CD14-positive monocyte (primary cell): ENCODE measurements at regions not wholly inside any gene's neighbourhood (a gene's known extent, or its start where the extent isn't known, plus 50 kb on each side); places are given as distances from the start of the nearest gene placed in this dataset.

Experiments used
- DNase-seq, 3 donors: peaks; one replicate each; pipeline ENCODE4 v3.0.0-alpha.2; 2011 to 2022
- H2AFZ ChIP-seq: 2 replicates; pipeline ENCODE4 v1.6.0; 2012; ENCODE audit warnings: mild to moderate bottlenecking, low read depth, low read length, inconsistent platforms; ENCODE audit not compliant: insufficient read depth, poor library complexity, severe bottlenecking
- H3K27ac ChIP-seq, 2 donors: 1 replicate in 1 of 2; 2 replicates in 1 of 2; pipeline ENCODE4 v1.5.1; 2012 to 2013; ENCODE audit warnings: low read length in 2 of 2, control low read depth in 1 of 2, inconsistent platforms in 1 of 2, low read depth in 1 of 2, mild to moderate bottlenecking in 1 of 2
- H3K27me3 ChIP-seq, 2 donors: one replicate each; pipeline versions ENCODE4 v1.6.0 to v1.6.1; 2011 to 2013; ENCODE audit warnings: low read length in 2 of 2; ENCODE audit not compliant: control insufficient read depth in 2 of 2, insufficient read depth in 2 of 2
- H3K36me3 ChIP-seq, 2 donors: replicated peaks in 1 of 2; 1 replicate in 1 of 2; 2 replicates in 1 of 2; pipeline versions ENCODE4 v1.5.1 to v1.6.1; 2012 to 2013; ENCODE audit warnings: low read length in 2 of 2, control low read depth in 1 of 2, inconsistent platforms in 1 of 2, mild to moderate bottlenecking in 1 of 2; ENCODE audit not compliant: insufficient read depth in 2 of 2, control insufficient read depth in 1 of 2
- H3K4me1 ChIP-seq, 2 donors: 1 replicate in 1 of 2; 2 replicates in 1 of 2; pipeline versions ENCODE4 v1.5.1 to v1.6.1; 2012 to 2013; ENCODE audit warnings: low read length in 2 of 2, control low read depth in 1 of 2, inconsistent platforms in 1 of 2, mild to moderate bottlenecking in 1 of 2, moderate library complexity in 1 of 2; ENCODE audit not compliant: insufficient read depth in 2 of 2, control insufficient read depth in 1 of 2
- H3K4me2 ChIP-seq: replicated peaks from 2 replicates; pipeline ENCODE3; 2012; ENCODE audit warnings: low read length, moderate library complexity, mild to moderate bottlenecking; ENCODE audit not compliant: poor library complexity, severe bottlenecking; ENCODE audit errors: extremely low read depth
- H3K4me3 ChIP-seq, 3 experiments: fragments of 200-600 bp in 1 of 3; sonication (generic) in 1 of 3; replicated peaks in 1 of 3; 1 replicate in 2 of 3; 2 replicates in 1 of 3; pipeline ENCODE4 v1.5.1; 2011 to 2013; ENCODE audit warnings: low read length in 3 of 3, mild to moderate bottlenecking in 3 of 3, control low read depth in 2 of 3, low read depth in 2 of 3, inconsistent platforms in 1 of 3, moderate library complexity in 1 of 3
- H3K79me2 ChIP-seq: 2 replicates; pipeline ENCODE4 v1.6.0; 2012; ENCODE audit warnings: mild to moderate bottlenecking, control low read depth, inconsistent platforms, low read length, moderate library complexity; ENCODE audit not compliant: insufficient read depth
- H3K9ac ChIP-seq: 2 replicates; pipeline ENCODE4 v1.6.0; 2017; ENCODE audit warnings: low read length, mild to moderate bottlenecking; ENCODE audit not compliant: insufficient read depth, poor library complexity, severe bottlenecking
- H3K9me3 ChIP-seq, 2 donors: replicated peaks in 1 of 2; 1 replicate in 1 of 2; 2 replicates in 1 of 2; pipeline versions ENCODE4 v1.5.1 to v1.6.1; 2012 to 2013; ENCODE audit warnings: low read length in 2 of 2, control low read depth in 1 of 2; ENCODE audit not compliant: control insufficient read depth in 1 of 2, insufficient read depth in 1 of 2
- H4K20me1 ChIP-seq: 2 replicates; pipeline ENCODE4 v1.6.0; 2012; ENCODE audit warnings: mild to moderate bottlenecking, low read length, control low read depth, moderate library complexity; ENCODE audit not compliant: insufficient read depth
- H3K27ac Mint-ChIP-seq, 7 donors: one replicate each; pipeline ENCODE4 v1.8.0; 2020; ENCODE audit warnings: mild to moderate bottlenecking in 7 of 7, mixed read lengths in 7 of 7, moderate library complexity in 6 of 7, inconsistent platforms in 2 of 7
- H3K27me3 Mint-ChIP-seq, 3 donors: one replicate each; pipeline ENCODE4 v1.8.0; 2021 to 2022; ENCODE audit warnings: low read depth in 3 of 3, mild to moderate bottlenecking in 3 of 3, mixed read lengths in 3 of 3, moderate library complexity in 3 of 3, inconsistent platforms in 1 of 3
- H3K36me3 Mint-ChIP-seq, 2 donors: one replicate each; pipeline ENCODE4 v1.8.0; 2020; ENCODE audit warnings: mixed read lengths in 2 of 2, inconsistent platforms in 1 of 2, mild to moderate bottlenecking in 1 of 2
- H3K4me1 Mint-ChIP-seq: one replicate; pipeline ENCODE4 v1.8.0; 2020; ENCODE audit warnings: mild to moderate bottlenecking, mixed read lengths
- H3K4me3 Mint-ChIP-seq, 2 donors: one replicate each; pipeline ENCODE4 v1.8.0; 2020; ENCODE audit warnings: mild to moderate bottlenecking in 2 of 2, mixed read lengths in 2 of 2, moderate library complexity in 1 of 2
- H3K9me3 Mint-ChIP-seq, 7 donors: one replicate each; pipeline ENCODE4 v1.8.0; 2020 to 2022; ENCODE audit warnings: mixed read lengths in 7 of 7, mild to moderate bottlenecking in 6 of 7, moderate library complexity in 6 of 7, inconsistent platforms in 2 of 7
- CTCF ChIP-seq: fragments of 200-600 bp; IDR thresholded peaks from one replicate; pipeline ENCODE4 v1.8.0; 2022; ENCODE audit warnings: antibody characterized with exemption, mild to moderate bottlenecking
- WGBS: methylation state at CpG from one replicate; pipeline ENCODE4 v1.1.5; 2013; ENCODE audit warnings: missing lambda C conversion rate; ENCODE audit not compliant: insufficient coverage; 5-methylcytosine and 5-hydroxymethylcytosine counted together
- intact Hi-C, 2 donors: fragments of 100-400 bp; cut with micrococcal nuclease; formaldehyde crosslinking; loops; one replicate each; pipeline versions ENCODE4 v1.15.0 to v1.15.1; 2023

GRCh38 chr3:34575776-34576175 is 777.3 kb downstream of the PDCD6IP start:
- H3K9me3 Mint-ChIP-seq: peaks cover 0 to 8% (median 2%) of the 10 kb centered on the region in 7 donors
- no peak overlapping the region for H3K9ac ChIP-seq
- no peak overlapping the region for H3K27ac Mint-ChIP-seq
- H3K9me3 ChIP-seq: no peaks in the 10 kb centered on the region
- no peak overlapping the region for H3K4me3 Mint-ChIP-seq
- H3K79me2 ChIP-seq: no peaks in the 10 kb centered on the region
- H3K27ac ChIP-seq: no peak overlapping the region
- H4K20me1 ChIP-seq: no peaks in the 10 kb centered on the region
- no peaks in the 10 kb centered on the region for H3K27me3 ChIP-seq
- peaks cover 0 to 1% (median 0%) of the 10 kb centered on the region in 3 donors for H3K27me3 Mint-ChIP-seq
- H3K4me2 ChIP-seq: no peak overlapping the region
- H3K36me3 ChIP-seq: no peaks in the 10 kb centered on the region
- H2AFZ ChIP-seq: no peak overlapping the region
- DNase-seq: no peak
- H3K4me3 ChIP-seq: no peak overlapping the region
- H3K36me3 Mint-ChIP-seq: no peaks in the 10 kb centered on the region
- no peaks in the 10 kb centered on the region for H3K4me1 Mint-ChIP-seq
- intact Hi-C loops: no loop called here
- 93% methylated on average over 2 of the region's 3 CpGs for WGBS
- TF ChIP-seq CTCF: no peak
- no peaks in the 10 kb centered on the region for H3K4me1 ChIP-seq

GRCh38 chr3:34582055-34582454 is 783.6 kb downstream of the PDCD6IP start:
- no peaks in the 10 kb centered on the region for H3K79me2 ChIP-seq
- H4K20me1 ChIP-seq: no peaks in the 10 kb centered on the region
- no peak overlapping the region for H3K9ac ChIP-seq
- no peaks in the 10 kb centered on the region for H3K36me3 ChIP-seq
- H3K9me3 Mint-ChIP-seq: peaks cover 0 to 6% (median 1%) of the 10 kb centered on the region in 7 donors
- intact Hi-C loops: no loop called here
- no peaks in the 10 kb centered on the region for H3K4me1 Mint-ChIP-seq
- H3K4me2 ChIP-seq: no peak overlapping the region
- no peak for TF ChIP-seq CTCF
- H2AFZ ChIP-seq: no peak overlapping the region
- no peaks in the 10 kb centered on the region for H3K9me3 ChIP-seq
- no peak for DNase-seq
- no peak overlapping the region for H3K4me3 Mint-ChIP-seq
- H3K36me3 Mint-ChIP-seq: no peaks in the 10 kb centered on the region
- H3K27ac Mint-ChIP-seq: no peak overlapping the region
- H3K4me3 ChIP-seq: no peak overlapping the region
- H3K27ac ChIP-seq: no peak overlapping the region
- no peaks in the 10 kb centered on the region for H3K27me3 ChIP-seq
- H3K4me1 ChIP-seq: no peaks in the 10 kb centered on the region
- peaks cover 0 to 1% (median 0%) of the 10 kb centered on the region in 3 donors for H3K27me3 Mint-ChIP-seq
